HG03108 (cell line): ENCODE measurements at regions not wholly inside any gene's neighbourhood (a gene's known extent, or its start where the extent isn't known, plus 50 kb on each side); places are given as distances from the start of the nearest gene placed in this dataset.
"Not testable (repeated sequence)": the region's sequence is repeated elsewhere in the genome, so short reads cannot be mapped to it uniquely, and the experiment has no call there.

ENCODE experiments used
- ATAC-seq: cut with Tn5 transposase; IDR thresholded peaks from one replicate; pipeline ENCODE4 v1.9.1; 2021; ENCODE audit warnings: moderate library complexity; ENCODE audit not compliant: unreplicated experiment

DNA sequence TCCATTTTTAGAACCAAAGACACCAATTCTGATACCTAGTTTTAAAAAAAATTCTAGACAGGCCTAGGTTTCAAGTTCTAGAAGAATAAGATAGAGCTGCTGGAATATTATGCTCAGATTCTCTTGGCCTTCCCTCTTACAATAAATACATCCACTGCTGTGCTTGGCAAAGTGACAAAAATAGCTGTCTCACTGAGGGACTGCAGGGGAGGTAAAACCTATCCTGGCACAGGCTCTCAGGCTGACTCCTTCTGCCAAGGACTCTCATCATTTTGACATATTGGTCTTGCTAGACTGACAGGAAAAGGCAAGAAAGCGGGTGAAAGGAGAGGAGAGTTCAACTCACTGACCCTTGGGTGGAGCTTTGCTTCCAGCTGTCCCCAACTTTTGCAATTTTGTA is 197.0 kb upstream of the LHX8 start:
- no peak for ATAC-seq

DNA sequence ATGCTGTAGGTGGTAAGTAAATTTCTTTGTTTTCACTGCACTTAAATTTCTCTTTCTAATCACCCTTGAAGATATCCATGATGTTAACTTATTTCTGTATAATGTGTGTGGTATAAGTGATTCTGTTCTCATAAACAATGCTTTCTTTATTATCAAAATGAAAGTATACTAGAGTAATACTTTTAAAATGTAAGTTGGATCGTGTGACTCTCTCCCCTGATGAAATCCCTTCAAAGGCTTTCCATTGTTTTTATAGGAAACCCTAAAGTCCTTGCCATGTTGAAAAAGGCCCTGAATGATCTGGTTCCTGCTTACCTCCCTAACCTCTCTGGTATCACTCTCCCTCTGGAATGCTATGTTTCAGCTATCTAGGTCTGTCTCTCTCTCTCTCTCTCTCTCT is 191.1 kb upstream of the LHX8 start:
- ATAC-seq: no peak

DNA sequence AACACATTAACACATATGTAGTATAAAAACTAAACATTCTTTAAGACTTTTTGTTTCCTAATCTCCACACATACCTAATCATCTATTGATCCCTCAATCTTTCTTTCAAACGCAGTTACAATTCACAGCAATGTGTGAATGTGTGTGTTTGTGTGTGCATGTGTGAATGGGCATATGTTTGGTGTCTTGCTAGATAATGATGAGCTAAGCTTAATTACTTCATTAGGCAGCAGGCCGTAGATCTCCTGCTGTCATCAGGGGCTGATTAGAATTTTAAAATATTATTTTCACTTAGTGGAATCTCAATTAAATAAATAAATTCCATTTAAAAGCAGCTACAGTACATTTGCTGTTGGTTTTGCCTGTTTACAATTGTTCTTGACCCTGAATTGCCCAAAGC is 187.8 kb upstream of the LHX8 start:
- ATAC-seq: no peak

DNA sequence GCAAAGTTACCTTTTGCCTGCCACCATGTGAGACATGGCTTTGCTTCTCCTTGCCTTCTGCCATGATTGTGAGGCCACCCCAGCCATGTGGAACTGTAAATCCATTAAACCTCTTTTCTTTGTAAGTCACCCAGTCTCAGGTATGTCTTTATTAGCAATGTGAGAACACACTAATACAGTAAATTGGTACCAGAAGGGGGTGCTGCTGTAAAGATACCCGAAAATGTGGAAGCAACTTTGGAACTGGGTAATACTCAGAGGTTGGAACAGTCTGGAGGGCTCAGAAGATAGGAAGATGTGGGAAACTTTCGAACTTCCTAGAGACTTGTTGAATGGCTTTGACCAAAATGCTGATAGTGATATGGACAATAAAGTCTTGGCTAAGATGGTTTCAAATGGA is 184.8 kb upstream of the LHX8 start:
- ATAC-seq: not testable (repeated sequence)

DNA sequence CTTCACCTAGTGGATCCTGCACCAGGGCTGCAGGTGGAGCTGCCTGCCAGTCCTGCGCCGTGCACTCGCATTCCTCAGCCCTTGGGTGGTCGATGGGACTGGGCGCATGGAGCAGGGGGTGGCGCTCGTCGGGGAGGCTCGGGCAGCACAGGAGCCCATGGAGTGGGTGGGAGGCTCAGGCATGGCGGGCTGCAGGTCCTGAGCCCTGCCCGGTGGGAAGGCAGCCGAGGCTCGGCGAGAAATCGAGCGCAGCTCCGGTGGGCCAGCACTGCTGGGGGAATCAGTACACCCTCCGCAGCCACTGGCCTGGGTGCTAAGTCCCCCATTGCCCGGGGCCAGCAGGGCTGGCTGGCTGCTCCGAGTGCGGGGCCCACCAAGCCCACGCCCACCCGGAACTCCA is 182.2 kb upstream of the LHX8 start:
- not testable (repeated sequence) for ATAC-seq

DNA sequence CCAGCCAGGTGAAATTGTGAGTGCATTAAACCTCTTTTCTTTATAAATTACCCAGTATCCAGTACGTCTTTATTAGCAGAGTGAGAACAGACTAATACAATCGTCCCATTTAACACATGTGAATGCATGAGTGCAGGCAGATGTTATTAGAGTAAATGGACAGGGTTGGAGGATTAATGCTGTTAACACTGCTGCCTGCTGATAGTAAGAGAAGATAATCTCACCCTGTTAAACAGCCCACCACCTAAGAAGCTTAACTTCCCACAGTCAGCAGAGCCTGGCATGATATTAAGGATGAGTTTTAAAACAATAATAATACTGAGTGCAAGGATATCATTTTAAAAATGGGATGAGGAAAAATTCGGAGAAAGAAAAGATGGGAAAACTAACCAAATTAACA is 181.4 kb upstream of the LHX8 start:
- ATAC-seq: no peak

DNA sequence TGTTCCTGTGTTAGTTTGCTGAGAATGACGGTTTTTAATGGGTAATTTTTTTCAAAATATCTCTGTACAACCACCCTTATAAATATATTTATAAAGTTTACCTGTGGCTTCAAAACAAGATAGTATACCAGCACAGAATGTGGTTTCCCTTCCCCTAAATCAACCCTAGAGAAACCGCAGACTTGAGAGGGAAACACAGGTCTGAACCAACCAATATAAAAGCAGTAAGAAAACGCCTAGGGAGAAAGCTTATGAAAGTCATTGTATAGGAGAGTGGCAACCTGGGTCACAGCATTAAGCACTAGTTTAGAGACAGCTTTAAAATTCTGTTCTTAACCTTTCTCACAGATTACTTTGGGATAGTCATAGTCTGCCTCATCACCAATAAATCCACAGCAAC is 180.6 kb upstream of the LHX8 start:
- ATAC-seq: no peak

DNA sequence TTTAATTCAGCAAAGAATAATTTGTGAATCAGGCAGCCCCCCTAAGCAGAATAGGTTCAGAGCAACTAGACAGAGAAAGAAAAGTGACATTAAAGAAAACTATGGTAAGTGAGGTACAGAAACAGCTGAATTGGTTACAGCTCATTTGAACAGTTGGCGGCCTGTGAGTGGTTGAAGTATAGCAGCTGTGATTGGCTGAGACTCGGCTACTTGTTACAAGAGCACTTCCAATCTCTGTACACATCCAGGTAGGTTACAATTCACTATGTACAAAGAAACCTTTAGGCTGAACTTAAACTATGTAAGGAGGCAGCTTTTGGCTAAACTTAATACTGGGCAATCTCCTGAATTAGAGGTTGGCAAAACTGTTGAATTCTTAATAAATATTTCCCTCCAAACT is 171.1 kb upstream of the LHX8 start:
- ATAC-seq: no peak

DNA sequence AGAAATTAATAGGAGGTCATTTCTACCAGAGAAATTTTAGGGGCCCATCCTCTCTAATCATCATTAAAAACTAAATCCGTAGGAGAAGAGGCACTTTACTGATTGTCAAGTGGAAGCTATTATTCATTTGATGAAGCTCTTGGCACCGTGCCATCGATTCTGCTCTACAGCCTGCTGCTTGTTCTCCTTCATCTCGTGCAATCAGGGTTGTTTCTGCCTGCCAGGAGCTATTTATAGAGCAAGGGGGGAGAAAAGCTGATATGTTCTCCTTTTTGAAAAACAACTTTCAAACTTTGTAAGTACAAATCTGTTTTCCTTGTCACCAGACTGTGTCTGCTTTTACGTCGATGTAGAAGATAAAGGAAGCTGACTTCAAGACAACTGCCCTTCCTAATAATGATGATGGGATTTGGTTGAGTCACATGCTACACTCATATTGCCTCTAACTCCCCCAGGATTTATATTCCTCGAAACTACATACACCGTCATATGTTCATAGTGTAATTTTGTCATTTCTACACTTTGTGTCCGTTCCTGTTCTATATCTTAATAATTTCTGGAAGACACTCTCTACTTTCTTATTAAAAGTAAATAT is 169.6 kb upstream of the LHX8 start:
- no peak for ATAC-seq

DNA sequence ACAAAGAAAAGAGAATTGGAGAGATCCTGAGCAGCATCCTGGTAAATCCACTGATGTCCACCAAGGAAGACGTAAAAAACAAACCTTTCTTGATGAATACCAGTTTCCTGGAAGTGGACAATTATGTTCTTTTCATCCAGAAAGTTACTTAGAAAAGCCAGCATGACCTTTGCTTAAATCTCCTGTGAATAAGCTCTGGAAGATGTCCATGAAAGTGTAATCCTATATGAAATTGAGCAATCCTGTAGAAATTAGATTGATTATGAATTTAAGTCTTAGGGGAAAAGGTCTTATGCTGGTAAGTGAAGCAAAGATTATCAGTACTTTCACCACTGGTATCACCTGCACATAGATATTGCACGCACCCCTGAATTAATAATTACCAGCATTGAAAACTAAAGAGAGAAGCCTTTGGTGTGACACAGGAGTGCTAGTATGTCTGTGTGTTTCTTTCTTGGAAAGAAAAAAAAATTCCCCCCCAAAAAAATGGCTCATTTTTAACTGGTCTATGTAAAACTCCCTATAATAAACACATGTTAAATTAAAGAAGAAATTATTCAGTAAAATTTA is 164.5 kb upstream of the LHX8 start:
- ATAC-seq: no peak

DNA sequence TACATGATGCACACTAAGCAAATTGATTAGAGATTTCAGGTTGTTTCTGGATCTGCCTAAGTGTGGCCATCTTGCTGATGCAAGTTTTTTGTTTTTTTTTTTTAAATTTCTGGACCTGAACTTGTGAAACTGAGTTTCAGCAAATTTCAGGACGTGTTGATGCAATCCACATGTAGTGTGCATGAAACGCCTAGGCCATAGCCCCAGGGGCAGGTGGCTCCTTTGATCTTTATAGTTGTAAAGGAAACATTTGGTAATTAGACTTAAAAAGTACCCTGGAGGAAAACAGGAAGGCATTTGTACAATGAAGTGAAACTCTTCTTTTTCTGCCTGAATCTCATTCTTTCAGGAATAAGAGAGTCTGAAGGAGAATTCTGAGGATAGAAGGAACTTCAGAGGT is 162.2 kb upstream of the LHX8 start:
- no peak for ATAC-seq

DNA sequence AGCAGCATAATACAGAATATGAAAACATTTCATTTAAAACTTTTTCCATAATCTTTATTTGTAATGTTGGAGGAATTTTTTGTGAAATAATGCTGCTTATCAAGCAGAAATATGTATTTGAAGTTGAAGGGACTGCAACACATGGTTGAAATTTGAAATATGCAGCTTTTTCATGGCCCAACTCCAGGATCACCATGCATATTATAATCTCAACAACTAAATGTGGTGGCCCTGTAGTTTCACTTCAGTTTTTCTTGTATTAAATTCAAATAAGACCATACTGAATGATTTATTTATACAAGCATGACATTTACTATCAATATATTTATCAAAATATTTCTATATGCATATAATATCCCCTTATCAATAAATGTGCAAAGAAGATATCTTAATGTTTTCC is 157.7 kb upstream of the LHX8 start:
- ATAC-seq: no peak

DNA sequence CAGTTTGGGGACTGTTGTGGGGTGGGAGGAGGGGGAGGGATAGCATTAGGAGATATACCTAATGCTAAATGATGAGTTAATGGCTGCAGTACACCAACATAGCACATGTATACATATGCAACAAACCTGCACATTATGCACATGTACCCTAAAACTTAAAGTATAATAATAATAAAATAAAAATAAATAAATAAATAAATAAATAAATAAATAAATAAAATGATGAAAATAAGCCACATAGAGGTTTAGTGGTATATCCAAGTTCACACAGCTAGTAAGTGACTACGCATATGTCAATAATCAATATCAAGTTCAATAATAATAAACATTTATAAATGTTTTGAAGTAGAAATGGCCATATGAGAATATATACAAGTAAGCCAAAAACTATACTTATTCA is 141.7 kb upstream of the LHX8 start:
- not testable (repeated sequence) for ATAC-seq

DNA sequence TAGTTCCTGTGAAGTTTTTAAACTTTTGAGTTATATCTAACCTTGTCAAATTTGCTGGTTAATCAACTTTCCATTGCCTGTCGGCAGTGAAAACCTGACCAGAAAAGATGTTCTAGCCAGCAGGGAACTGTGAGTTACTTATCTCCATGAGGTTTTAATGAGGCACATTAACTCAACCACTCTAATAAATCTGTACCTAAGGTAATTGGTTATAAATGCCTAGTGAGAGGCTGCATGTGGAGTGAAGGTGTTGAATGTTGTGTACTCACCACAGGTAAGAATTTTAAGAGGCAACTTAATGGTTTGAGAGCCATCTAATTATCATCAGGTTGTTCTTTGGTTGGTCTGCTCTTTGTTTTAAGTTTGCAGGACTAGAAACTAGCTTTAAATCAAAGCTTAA is 138.4 kb upstream of the LHX8 start:
- ATAC-seq: no peak

DNA sequence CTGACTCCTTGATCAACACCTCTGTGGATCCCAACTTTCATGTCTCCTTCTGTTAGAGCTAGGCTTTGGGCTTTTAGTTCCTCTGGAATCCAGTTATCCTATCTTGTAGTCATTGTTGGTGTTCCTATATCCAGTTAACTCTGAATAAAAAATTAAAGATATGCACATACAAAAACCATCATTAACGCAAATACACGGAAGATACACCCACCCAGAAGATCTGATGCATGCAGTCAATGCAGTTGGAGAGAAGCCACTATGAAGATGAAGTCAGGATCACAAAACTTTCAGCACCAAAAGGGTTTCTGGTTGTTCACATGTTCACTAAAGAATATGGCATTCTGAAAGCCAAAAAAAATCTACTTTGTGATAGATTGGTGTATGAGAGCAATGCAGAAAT is 123.6 kb upstream of the LHX8 start:
- ATAC-seq: no peak

DNA sequence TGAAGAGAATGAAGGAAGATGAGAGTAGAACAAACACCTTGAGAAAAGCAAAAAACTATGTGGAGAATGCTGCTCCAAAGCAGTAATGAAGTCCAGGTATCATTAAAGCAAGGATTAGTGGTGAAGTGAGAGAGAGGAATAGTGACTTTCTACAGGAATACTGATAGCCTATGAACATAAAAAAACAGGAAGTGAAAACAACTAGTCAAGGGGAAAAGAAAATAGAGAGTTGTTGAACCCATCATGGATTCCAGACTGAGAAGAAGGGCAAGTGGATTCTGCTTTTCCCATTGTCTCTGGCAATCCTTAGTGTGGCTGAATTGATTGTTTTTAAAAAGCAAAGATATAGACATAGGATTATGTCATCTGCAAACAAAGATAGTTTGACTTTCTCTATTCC is 119.9 kb upstream of the LHX8 start:
- no peak for ATAC-seq

DNA sequence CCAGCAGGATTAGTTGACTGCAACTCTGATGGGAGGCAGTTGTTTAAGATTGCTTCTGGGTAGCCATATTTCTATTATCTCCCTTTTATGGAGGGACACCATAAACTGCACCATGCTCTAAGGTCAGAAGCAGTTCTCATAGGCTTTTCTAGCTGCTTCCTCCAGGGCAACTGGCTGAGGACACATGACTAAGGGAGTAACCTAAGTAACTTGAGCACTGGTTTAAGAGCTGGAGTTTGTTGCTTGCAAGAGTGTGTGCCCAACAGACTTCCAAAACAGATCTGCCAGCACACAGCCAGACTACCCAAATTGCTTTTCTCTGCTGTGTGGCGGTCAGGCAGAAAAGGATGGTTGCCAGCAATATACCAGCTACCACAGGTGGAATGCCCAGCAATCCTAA is 111.2 kb upstream of the LHX8 start:
- no peak for ATAC-seq

DNA sequence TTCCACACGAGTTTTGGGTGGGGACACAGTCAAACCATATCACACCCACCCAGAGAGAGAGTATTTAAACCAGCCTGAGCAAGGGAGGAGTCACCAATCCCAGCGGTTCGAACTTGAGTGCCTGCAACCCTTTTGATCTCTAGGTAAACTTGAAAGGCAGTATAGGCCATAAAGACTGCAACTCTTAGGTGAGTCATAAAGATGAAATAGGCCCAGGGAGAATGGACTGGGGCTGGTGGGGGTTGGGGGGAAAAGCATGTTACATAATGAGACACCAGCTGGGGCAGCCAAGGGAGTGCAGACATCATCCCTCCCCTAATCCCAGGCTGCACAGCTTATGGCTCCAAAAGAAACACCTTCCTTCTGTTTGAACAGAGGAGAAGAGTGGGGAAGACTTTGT is 99.8 kb upstream of the LHX8 start:
- ATAC-seq: no peak

DNA sequence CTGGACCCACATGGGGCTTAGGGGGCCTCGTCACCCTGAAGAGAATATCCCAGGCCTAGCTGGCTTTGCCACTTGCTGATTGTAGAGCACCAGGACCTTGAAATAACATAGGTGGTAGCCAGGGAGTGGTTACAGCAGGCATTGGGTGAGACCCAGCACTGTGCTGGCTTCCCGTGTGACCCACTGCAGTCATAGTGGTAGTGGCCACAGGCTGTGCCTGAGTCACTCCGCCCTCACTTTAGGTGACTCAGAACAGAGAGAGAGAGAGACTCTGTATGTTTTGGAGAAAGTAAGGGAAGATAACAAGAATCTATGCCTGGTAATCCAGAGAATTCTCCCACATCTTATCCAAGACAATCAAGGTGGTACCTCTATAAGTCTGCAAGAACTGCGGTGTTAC is 98.7 kb upstream of the LHX8 start:
- no peak for ATAC-seq

DNA sequence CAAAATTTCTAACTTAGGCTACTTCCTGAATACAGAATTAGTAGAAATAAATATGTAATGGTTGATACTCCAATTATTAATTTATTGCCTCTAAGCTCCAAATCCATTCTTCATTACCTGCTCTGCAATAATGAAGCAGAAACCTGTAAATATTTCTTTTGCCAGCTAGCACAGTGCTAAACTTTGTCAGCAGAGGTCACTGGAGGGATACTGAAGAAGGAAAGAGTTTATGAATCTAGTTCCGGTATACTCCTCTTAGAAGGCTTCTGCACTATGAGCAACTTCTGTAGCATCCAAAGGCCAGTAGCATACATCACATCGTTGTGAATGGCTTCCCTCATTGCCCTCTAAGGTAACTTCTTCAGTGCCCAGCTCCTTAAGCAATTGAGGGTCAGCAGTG is 81.0 kb upstream of the LHX8 start:
- no peak for ATAC-seq

DNA sequence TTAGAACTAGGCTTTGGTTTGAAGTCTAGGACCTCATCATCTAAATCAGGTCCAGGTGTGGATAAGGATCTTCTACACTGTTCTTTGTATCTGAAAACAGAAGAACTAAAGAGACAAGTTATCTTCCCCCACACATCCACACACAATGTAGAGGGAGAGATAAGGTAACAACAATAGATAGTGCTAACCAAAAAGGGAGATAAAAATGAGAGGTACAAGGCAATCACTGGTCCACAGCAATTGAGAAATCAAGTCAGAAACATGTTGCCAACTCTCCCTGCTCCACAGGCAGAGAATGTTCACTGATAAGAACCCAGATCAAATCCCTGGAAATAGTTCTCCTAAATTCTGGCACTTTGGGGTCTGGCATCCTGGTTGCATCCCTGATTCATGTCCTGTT is 75.8 kb upstream of the LHX8 start:
- ATAC-seq: no peak

DNA sequence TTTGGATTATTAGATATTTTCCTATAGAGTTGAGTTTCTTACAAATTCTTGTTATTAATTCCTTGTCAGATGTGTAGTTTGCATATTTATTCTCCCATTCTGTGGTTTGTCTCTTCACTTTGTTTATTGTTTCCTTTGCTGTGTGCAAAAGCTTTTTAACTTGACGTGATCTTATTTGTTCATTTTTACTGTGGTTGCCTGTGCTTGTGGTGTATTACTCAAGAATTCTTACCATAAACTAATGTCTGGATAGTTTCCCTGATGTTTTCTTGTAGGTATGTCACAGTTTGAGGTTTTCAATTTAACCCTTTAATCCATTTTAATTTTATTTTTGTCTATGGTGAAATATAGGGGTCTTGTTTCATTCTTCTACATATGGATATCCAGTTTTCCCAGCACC is 72.1 kb upstream of the LHX8 start:
- no peak for ATAC-seq

DNA sequence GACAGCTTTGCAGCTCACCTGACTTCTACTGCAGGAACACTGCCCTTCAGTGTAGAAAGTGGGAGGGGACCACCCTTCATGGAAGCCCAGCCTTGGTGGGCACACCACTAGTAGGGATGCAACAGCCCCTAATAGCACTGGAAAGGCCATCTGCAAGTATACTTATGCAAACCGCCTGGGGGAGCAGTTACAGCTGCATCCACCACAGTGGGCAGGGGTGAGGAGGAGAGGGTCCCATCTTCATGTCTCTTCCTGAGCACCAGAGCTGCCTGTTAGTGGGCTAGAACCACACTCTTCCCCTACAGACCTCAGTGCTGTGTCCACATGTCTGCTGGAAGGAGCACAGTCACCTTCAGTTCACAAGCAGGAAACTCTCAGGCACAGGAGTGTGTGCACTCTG is 66.2 kb upstream of the LHX8 start:
- ATAC-seq: no peak
